ENCODE measurements at regions not wholly inside any gene's neighbourhood (a gene's known extent, or its start where the extent isn't known, plus 50 kb on each side); places are given as distances from the start of the nearest gene placed in this dataset.

GRCh38 chr18:39600894-39601293 is 2035.3 kb upstream of the CELF4 start (continued):
- TF ChIP-seq ZNF462 (CRISPR knock-in tag; IDR thresholded peaks at IDR 0.05), result no peak
- no peak for TF ChIP-seq EZH2phosphoT487 (IDR thresholded peaks at IDR 0.05; ENCODE audit: unreplicated experiment)

GRCh38 chr18:39599251-39599650 is 2033.7 kb upstream of the CELF4 start:
- peaks cover 28% of the 10 kb centered on the region for H3K4me1 ChIP-seq (ENCODE audit: insufficient read depth)
- H3K79me2 ChIP-seq (replicated peaks; ENCODE audit: insufficient read depth), result no peaks in the 10 kb centered on the region
- H3K4me3 ChIP-seq, result no peak overlapping the region
- no peaks in the 10 kb centered on the region for H3F3A ChIP-seq (replicated peaks; ENCODE audit: low read depth)
- Mint-ChIP-seq H3K27me3 (ENCODE audit: insufficient read depth, low read depth, poor library complexity) (no peaks in the 10 kb centered on the region), H3K9me3 (peaks cover 8% of the 10 kb centered on the region), H3K4me3 (no peak overlapping the region), H3K4me1 (peaks cover 7% of the 10 kb centered on the region; the same call in 2 of the 3 replicates), H3K36me3 (ENCODE audit: low read depth) (peaks cover 12% of the 10 kb centered on the region; the same call in 2 of the 3 replicates), H3K27ac (no peak overlapping the region)
- H3K9me2 ChIP-seq (ENCODE audit: insufficient read depth), result no peaks in the 10 kb centered on the region
- no peak for ATAC-seq
- DNase-seq (ENCODE audit: low spot score), result no peak
- no peak for TF ChIP-seq POLR2AphosphoS5 (IDR thresholded peaks at IDR 0.05; ENCODE audit: low read depth)
- TF ChIP-seq CTCF (conservative IDR thresholded peaks at IDR 0.05; ENCODE audit: low read depth in 2 of 2), result no peak
- TF ChIP-seq ZNF114 (CRISPR knock-in tag; IDR thresholded peaks at IDR 0.05), result no peak
- TF ChIP-seq STAT1 (IDR thresholded peaks at IDR 0.05; ENCODE audit: unreplicated experiment), result no peak
- TF ChIP-seq NANOG (IDR thresholded peaks at IDR 0.05; ENCODE audit: borderline replicate concordance), result no peak
- no peak for TF ChIP-seq JUNB (IDR thresholded peaks at IDR 0.05; ENCODE audit: unreplicated experiment)
- TF ChIP-seq EZH2phosphoT487 (IDR thresholded peaks at IDR 0.05; ENCODE audit: unreplicated experiment), result no peak
- TF ChIP-seq REST (IDR thresholded peaks at IDR 0.05; ENCODE audit: unreplicated experiment), result no peak
- TF ChIP-seq ETS1 (IDR thresholded peaks at IDR 0.05), result no peak
- TF ChIP-seq CREB1 (CRISPR knock-in tag; IDR thresholded peaks at IDR 0.05; ENCODE audit: low read depth), result no peak
- H2AFZ ChIP-seq, result no peak overlapping the region
- no peak overlapping the region for H3K4me2 ChIP-seq
- H3K27me3 ChIP-seq (ENCODE audit: insufficient read depth), result no peaks in the 10 kb centered on the region
- no peak overlapping the region for H3K27ac ChIP-seq (ENCODE audit: low read depth)
- no peaks in the 10 kb centered on the region for H4K20me1 ChIP-seq (replicated peaks; ENCODE audit: insufficient read depth)
- no peaks in the 10 kb centered on the region for H3K36me3 ChIP-seq (ENCODE audit: insufficient read depth)

Measured in GM23338 (cell line).